PFSK-1 (cell line): ENCODE measurements at regions not wholly inside any gene's neighbourhood (a gene's known extent, or its start where the extent isn't known, plus 50 kb on each side); places are given as distances from the start of the nearest gene placed in this dataset.

Source experiments
- FOXP2 ChIP-seq: optimal IDR thresholded peaks from 2 replicates; pipeline ENCODE3; 2011; ENCODE audit warnings: borderline replicate concordance, control low read depth, inconsistent platforms; ENCODE audit not compliant: insufficient read depth; ENCODE audit errors: extremely low read length, extremely low read depth
- POLR2AphosphoS5 ChIP-seq: IDR thresholded peaks from 2 replicates; pipeline ENCODE4 v1.6.1; 2012; ENCODE audit warnings: low read depth, mild to moderate bottlenecking, control low read depth, low read length, moderate library complexity
- SIN3A ChIP-seq: IDR thresholded peaks from 2 replicates; pipeline ENCODE4 v1.6.1; 2012; ENCODE audit warnings: mild to moderate bottlenecking, low read length, moderate library complexity, borderline replicate concordance; ENCODE audit not compliant: insufficient read depth
- TAF1 ChIP-seq: IDR thresholded peaks from 2 replicates; pipeline ENCODE4 v1.6.1; 2012; ENCODE audit warnings: low read length, control low read depth, borderline replicate concordance; ENCODE audit not compliant: insufficient read depth
- TF ChIP-seq, protein P1 (sequence below), 2 experiments: IDR thresholded peaks; 2 replicates each; pipeline versions ENCODE4 v1.6.1 to v1.8.0; 2011 to 2012; ENCODE audit warnings: low read depth in 2 of 2, low read length in 2 of 2, control low read depth in 1 of 2, inconsistent platforms in 1 of 2, mild to moderate bottlenecking in 1 of 2, moderate library complexity in 1 of 2; ENCODE audit not compliant: insufficient read depth in 1 of 2

DNA sequence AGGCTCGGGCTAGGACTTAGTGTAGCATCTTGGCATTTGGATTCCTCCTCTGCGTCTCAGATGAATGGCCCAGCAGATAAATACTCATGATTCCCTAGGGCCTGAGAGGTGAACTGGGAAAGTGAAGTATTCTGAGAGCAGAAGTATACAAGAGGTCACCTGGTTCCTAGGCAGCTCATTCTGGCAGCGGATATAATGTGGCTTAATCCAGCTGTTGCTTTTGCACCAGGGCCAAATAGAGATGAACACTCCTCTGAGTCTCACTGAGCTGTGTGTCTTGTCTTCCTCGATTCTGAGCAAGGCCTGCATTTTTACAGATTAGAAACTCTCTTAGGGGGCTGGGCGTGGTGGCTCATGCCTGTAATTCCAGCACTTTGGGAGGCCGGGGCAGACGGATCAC lies 196.1 kb downstream of the SLC4A3 start:
- TF ChIP-seq SIN3A (no peak), FOXP2 (no peak), POLR2AphosphoS5 (no peak), TAF1 (no peak)
- TF ChIP-seq, protein P1, sequence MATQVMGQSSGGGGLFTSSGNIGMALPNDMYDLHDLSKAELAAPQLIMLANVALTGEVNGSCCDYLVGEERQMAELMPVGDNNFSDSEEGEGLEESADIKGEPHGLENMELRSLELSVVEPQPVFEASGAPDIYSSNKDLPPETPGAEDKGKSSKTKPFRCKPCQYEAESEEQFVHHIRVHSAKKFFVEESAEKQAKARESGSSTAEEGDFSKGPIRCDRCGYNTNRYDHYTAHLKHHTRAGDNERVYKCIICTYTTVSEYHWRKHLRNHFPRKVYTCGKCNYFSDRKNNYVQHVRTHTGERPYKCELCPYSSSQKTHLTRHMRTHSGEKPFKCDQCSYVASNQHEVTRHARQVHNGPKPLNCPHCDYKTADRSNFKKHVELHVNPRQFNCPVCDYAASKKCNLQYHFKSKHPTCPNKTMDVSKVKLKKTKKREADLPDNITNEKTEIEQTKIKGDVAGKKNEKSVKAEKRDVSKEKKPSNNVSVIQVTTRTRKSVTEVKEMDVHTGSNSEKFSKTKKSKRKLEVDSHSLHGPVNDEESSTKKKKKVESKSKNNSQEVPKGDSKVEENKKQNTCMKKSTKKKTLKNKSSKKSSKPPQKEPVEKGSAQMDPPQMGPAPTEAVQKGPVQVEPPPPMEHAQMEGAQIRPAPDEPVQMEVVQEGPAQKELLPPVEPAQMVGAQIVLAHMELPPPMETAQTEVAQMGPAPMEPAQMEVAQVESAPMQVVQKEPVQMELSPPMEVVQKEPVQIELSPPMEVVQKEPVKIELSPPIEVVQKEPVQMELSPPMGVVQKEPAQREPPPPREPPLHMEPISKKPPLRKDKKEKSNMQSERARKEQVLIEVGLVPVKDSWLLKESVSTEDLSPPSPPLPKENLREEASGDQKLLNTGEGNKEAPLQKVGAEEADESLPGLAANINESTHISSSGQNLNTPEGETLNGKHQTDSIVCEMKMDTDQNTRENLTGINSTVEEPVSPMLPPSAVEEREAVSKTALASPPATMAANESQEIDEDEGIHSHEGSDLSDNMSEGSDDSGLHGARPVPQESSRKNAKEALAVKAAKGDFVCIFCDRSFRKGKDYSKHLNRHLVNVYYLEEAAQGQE (IDR thresholded peaks at IDR 0.05; ENCODE audit: insufficient read depth in 1 of 2, low read depth in 2 of 2, low read length in 2 of 2): no peak

DNA sequence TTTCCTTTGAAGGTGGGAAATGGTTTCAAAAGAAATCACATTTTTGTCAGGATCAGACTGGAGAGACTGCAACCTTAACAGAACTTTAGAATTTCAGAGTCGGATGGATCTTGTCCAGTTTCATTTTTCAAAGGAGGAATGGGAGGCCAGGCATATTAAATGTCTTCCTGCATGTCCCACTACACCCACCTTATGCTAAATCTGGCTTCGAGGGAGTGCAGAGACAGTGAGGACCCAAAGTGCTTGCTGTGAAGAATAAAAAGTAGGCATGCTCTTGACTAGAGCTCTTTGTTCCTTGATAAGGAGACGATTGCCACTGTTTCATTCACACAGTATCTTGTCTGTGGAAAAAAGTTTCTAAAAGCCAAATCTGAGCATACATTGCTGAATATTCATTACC lies 197.6 kb downstream of the SLC4A3 start:
- TF ChIP-seq TAF1 (no peak), FOXP2 (no peak), POLR2AphosphoS5 (no peak), SIN3A (no peak)
- TF ChIP-seq, protein P1 (IDR thresholded peaks at IDR 0.05; ENCODE audit: insufficient read depth in 1 of 2, low read depth in 2 of 2, low read length in 2 of 2): no peak

DNA sequence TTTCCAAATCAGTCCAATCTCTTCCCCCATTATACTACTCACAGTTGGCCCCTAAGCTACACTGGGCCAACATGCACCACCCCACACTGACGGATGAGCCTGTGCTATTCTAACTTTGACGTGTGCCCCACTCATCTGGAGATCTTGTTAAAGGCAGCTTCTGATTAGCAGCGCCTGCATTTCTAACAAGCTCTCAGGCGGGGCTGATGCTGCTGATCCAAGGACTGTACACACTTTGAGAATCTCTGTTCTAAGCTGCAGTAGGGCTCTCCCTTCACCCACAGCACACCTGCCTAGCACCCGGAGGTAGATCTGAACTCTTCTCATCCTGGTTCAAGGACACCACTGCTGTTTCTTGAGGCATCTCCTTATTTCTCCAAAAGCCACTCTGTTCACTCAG lies 200.7 kb downstream of the SLC4A3 start:
- no peak for TF ChIP-seq TAF1
- TF ChIP-seq SIN3A: no peak
- no peak for TF ChIP-seq FOXP2
- TF ChIP-seq, protein P1 (IDR thresholded peaks at IDR 0.05; ENCODE audit: insufficient read depth in 1 of 2, low read depth in 2 of 2, low read length in 2 of 2): no peak
- TF ChIP-seq POLR2AphosphoS5: no peak

DNA sequence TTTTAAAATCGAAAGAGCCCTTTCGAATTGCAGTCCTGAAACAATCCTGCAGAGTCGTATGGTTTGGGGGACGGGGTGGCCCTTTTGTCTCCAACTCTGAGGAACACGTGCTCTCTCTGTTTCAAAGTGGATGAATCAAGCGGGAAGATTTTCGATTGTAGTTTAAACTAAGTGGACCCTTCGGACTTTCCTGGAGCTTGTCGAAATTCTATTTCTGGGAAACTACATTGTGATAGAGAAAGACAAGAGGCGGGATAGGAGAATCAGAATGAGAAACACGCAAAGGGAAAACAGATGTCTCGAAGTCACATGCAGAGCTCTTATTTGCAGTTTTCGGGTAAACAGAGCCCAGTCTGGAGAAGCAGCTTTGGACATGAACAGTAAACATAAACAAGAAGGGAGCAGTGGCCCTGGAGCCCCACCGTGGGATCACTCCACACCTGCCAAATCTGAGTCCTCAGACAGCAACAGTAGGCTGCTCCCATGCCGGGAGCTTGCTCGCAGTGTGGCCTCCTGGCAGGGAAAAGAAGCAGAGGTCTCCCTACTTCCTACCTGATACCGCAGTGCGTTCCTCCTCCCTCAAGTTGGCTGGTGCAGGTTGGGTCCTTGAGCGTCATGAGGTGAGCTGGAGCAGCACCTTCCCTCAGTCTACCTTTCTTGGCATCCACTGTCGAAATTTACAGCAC lies 202.4 kb downstream of the SLC4A3 start:
- TF ChIP-seq POLR2AphosphoS5 (no peak), SIN3A (no peak), FOXP2 (no peak), TAF1 (no peak)
- TF ChIP-seq, protein P1 (IDR thresholded peaks at IDR 0.05; ENCODE audit: insufficient read depth in 1 of 2, low read depth in 2 of 2, low read length in 2 of 2): no peak

DNA sequence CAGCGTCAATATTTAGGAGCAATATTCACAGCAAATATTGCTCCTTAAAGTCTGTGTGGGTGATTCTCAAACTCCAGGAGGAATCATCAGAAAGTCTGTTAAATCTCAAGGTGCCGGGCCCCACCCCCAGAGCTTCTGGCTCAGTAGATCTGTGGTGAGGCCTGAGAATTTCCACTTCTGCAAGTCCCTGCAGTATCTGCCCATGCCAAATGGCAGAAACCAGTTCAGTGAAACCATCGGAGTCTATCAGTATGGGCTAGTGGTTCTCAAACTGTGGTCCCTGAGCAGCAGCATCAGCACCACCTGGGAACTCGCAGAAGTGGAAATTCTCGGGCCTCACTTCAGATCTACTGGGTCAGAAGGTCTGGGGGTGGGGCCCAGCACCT lies 202.9 kb downstream of the SLC4A3 start:
- TF ChIP-seq SIN3A (no peak), FOXP2 (no peak), POLR2AphosphoS5 (no peak), TAF1 (no peak)
- TF ChIP-seq, protein P1 (IDR thresholded peaks at IDR 0.05; ENCODE audit: insufficient read depth in 1 of 2, low read depth in 2 of 2, low read length in 2 of 2): no peak
